Fibroblast of lung (primary cell): ENCODE measurements at regions not wholly inside any gene's neighbourhood (a gene's known extent, or its start where the extent isn't known, plus 50 kb on each side); places are given as distances from the start of the nearest gene placed in this dataset.

Experiments used
- EZH2 ChIP-seq: IDR thresholded peaks from 2 replicates; pipeline ENCODE4 v1.5.1; 2012; ENCODE audit warnings: low read length, control low read depth, mild to moderate bottlenecking; ENCODE audit errors: missing control alignments
- TF ChIP-seq, protein P1 (sequence below), 2 donors: IDR thresholded peaks in 1 of 2; conservative IDR thresholded peaks in 1 of 2; 1 replicate in 1 of 2; 2 replicates in 1 of 2; pipeline ENCODE4 v1.5.1; 2011 to 2012; ENCODE audit warnings: low read length in 2 of 2, control low read depth in 1 of 2, inconsistent platforms in 1 of 2, low read depth in 1 of 2, mild to moderate bottlenecking in 1 of 2

GRCh38 chr10:64093946-64094535 is 572.8 kb downstream of the REEP3 start:
- TF ChIP-seq, protein P1, sequence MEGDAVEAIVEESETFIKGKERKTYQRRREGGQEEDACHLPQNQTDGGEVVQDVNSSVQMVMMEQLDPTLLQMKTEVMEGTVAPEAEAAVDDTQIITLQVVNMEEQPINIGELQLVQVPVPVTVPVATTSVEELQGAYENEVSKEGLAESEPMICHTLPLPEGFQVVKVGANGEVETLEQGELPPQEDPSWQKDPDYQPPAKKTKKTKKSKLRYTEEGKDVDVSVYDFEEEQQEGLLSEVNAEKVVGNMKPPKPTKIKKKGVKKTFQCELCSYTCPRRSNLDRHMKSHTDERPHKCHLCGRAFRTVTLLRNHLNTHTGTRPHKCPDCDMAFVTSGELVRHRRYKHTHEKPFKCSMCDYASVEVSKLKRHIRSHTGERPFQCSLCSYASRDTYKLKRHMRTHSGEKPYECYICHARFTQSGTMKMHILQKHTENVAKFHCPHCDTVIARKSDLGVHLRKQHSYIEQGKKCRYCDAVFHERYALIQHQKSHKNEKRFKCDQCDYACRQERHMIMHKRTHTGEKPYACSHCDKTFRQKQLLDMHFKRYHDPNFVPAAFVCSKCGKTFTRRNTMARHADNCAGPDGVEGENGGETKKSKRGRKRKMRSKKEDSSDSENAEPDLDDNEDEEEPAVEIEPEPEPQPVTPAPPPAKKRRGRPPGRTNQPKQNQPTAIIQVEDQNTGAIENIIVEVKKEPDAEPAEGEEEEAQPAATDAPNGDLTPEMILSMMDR (conservative IDR thresholded peaks at IDR 0.05 in 1 of 2, IDR thresholded peaks at IDR 0.05 in 1 of 2; ENCODE audit: low read depth in 1 of 2, low read length in 2 of 2), result no peak
- no peak for TF ChIP-seq EZH2
